ENCODE measurements at regions not wholly inside any gene's neighbourhood (a gene's known extent, or its start where the extent isn't known, plus 50 kb on each side); places are given as distances from the start of the nearest gene placed in this dataset.

DNA sequence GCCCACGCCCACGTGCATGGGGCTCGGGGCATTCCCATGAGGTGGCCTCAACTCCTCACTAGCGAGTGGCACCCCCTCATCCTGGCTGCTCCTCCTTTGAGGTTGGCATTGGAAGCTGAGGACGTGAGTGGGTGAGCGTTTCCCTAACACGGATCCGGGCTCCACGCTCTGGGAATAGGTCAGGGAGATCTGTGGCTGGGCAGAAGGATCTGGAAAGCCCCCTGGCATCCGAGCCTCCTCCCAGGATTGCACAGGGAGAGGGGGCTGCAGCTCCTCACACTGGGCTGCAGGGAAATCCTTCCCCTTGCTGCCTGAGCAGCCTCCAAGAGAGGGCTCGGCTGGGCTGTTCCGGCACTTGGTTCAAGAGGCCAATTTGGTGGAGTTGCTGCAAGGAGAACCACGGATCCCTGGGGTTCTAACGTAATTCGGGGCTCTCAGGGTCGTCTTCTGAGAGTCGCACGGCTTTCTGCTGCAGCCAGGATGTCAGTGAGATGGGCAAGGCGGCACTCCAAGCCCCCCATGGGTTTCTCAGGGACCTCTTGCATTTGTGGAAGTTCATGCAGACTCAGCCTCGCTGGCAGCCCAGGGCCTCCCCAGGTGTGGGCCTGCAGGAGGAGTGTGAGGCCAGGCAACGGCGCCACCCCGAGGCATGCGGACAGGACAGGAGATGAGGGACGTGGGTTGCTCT is 1119.0 kb downstream of the BRD1 start:
- Mint-ChIP-seq H3K27ac (no peak overlapping the region), H3K27me3 (no peaks in the 10 kb centered on the region), H3K4me1 (no peaks in the 10 kb centered on the region), H3K36me3 (no peaks in the 10 kb centered on the region), H3K4me3 (no peak overlapping the region), H3K9me3 (no peaks in the 10 kb centered on the region)
- DNase-seq (ENCODE audit: low spot score in 2 of 2) = no peak
- no peak for ATAC-seq (ENCODE audit: low read depth)

DNA sequence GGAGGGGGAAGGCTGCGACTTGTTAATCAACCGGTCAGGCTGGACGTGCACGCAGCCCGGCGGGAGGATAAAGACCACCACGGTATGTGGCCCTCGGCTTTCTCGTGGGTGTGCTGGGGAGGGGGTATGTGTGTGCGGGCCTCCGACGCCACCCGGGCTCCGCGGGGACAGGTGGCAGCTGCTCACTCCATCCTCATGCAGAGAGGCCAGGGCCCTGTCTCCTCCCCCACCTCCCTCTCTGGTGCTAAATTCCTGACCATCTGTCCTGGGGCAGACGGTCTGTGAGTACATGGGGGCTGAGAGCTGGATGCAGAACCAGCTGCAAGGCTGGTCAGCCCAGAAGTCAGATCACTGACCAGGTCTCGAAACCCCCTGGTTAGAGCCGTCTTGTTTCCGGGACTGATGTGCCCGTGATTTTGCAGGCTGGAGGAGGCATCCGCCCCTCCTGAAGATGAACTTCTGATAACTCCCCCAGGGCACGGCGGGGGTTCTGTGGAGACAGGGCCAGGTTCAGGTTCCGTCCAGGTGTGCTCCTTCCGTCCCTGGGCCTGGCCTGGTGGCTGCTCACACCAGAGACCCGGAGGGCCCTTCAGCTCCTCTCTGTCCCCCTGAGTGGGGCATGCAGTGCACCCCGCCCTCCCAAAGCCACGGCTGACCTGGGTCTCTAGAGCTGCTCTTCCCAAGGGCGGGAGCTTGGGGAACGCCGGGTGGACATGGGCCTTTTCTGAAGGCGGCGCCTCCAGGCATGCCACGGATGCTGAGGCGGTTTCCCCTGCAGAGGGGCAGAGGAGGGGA is 1119.7 kb downstream of the BRD1 start:
- no peak overlapping the region for H3K4me3 Mint-ChIP-seq
- no peak overlapping the region for H3K27ac Mint-ChIP-seq
- DNase-seq (ENCODE audit: low spot score in 2 of 2) = no peak
- no peaks in the 10 kb centered on the region for H3K9me3 Mint-ChIP-seq
- no peak for ATAC-seq (ENCODE audit: low read depth)
- no peaks in the 10 kb centered on the region for H3K4me1 Mint-ChIP-seq
- no peaks in the 10 kb centered on the region for H3K27me3 Mint-ChIP-seq
- H3K36me3 Mint-ChIP-seq = no peaks in the 10 kb centered on the region

DNA sequence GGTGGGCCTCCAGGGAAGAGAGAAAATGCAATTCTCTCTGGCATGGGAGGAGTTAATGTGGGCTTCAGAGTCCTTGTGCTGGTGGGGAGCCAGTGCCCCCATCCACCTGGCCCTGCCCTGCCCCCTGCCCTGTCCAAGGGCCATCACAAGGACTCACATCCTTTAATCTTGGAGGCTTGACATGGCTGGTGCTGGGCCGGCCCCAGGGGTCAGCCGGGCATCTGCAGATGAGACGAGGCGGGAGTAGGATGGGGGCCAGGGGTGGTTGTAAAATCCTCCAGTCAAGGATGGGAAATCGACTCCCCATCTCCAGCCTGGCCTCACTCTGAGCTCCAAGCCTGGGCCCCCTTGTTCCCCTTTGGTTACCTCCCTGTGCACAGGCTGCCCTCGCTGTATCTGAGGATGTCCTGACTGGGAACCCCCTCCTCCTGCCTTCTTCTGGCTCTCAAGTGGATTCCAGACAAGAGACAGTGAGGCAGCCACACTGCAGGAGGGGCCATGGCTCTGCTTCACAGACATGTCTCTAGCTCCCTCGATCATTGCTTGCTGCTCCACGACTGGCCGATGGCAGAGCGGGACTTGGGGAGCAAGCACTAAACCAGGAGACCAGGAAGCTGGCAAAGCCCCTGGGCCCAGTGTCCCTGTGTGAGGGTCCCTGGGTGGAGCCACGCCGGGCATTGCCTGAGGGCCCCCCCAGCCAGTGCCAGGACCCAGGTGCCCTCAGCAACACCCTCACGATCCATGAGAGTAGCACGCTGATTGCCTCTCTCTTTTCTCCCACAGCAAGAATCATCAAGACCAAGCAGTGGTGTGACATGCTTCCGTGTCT is 1120.5 kb downstream of the BRD1 start:
- DNase-seq (ENCODE audit: low spot score in 2 of 2) (no peak), ATAC-seq (ENCODE audit: low read depth) (no peak)
- Mint-ChIP-seq H3K4me3 (no peak overlapping the region), H3K27ac (no peak overlapping the region), H3K9me3 (no peaks in the 10 kb centered on the region), H3K36me3 (no peaks in the 10 kb centered on the region), H3K4me1 (no peaks in the 10 kb centered on the region), H3K27me3 (no peaks in the 10 kb centered on the region)

DNA sequence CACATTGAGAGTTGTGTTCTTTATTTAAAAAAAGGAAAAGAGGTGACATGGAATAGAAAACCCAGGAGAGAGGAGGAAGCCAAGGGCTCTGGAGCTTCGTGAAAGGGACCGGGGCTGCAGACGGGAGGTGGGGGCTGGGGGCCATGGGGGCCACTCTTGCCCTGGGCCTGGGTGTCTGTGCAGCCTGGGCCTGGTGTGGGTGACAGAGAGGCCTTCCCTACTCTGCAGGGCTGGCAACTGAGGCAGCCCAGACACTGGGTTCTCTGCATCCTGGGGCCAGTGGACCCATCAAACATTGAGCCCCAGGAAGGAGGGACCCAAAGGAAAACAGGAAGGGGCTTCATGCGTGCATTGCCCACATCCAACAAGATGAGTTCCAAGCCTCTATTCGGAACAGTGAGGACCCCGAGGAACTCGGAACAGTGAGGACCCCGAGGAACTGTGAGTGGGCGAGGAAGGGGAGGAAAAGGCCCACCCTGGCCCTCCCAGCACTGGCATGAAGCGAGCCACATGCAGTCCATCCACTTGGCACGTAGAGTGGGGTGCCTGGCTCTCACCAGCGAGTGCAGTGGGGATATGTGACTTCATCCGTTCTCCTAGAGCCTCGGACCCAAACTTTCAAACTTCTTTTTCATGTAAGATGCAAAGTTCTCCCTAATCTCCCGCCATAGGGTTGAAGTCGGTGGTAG is 1121.6 kb downstream of the BRD1 start:
- Mint-ChIP-seq H3K27me3 (no peaks in the 10 kb centered on the region), H3K36me3 (no peaks in the 10 kb centered on the region), H3K4me1 (no peaks in the 10 kb centered on the region), H3K9me3 (no peaks in the 10 kb centered on the region), H3K4me3 (no peak overlapping the region), H3K27ac (no peak overlapping the region)
- no peak for ATAC-seq (ENCODE audit: low read depth)
- no peak for DNase-seq (ENCODE audit: low spot score in 2 of 2)

DNA sequence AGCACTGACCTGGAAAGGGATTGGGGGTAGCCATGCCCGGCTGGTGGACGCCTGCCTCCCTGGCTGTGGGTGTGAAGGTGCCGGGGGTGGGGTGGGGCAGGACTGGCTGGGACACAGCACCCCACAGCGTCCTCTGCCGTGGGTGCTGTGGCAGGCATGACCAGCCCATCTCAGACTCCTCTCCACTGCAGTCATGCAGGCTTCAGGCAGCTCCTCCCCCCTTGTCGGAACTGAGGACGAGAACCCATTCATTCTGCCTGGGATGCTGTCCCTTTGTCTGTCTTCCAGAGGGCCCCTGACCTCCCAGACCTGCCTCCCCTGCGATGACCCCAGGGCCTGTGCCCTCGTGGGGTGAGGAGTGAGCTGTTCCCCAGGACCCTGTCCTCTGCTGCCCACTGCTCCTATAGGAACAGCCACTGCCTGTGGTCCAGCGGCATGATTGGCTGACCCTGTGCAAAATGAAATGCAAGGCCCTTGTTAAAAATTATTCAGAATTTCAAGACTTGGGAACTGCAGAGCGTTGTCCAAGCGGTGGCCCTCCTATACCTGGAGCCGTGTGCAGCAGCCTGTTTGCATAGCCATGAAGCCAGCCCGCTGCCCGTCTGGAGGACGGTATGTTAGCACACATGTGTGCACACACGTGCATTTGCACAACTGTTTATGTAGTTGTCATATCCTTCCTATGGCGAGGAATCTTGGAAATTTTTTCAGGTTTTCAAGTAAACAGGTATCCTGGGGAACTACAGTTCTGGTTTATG is 1122.3 kb downstream of the BRD1 start:
- no peaks in the 10 kb centered on the region for H3K36me3 Mint-ChIP-seq
- H3K4me1 Mint-ChIP-seq = no peaks in the 10 kb centered on the region
- ATAC-seq (ENCODE audit: low read depth) (no peak), DNase-seq (ENCODE audit: low spot score in 2 of 2) (no peak)
- H3K9me3 Mint-ChIP-seq = no peaks in the 10 kb centered on the region
- H3K27ac Mint-ChIP-seq = no peak overlapping the region
- no peaks in the 10 kb centered on the region for H3K27me3 Mint-ChIP-seq
- H3K4me3 Mint-ChIP-seq = no peak overlapping the region

DNA sequence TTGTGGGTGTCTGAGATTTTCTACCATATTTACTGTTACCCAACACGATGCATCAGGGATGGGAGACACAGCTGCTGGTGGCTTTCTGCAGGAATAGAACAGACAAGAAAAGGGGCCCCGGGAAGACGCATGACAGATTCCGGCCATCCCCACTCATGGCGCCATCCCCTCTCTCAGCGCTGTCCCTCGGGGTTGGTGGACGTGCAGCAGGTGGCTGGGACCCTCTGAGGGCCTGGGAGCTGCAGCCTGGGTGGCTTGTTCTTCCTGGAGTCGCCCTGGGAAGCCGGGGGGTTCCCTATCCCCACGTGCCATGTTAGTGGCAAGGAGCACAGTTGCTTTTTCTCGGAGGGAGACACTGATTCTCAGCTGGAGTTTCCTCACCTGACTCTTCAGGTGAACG is 1123.3 kb downstream of the BRD1 start:
- H3K4me1 Mint-ChIP-seq = no peaks in the 10 kb centered on the region
- H3K9me3 Mint-ChIP-seq = no peaks in the 10 kb centered on the region
- ATAC-seq (ENCODE audit: low read depth) = no peak
- H3K27me3 Mint-ChIP-seq = no peaks in the 10 kb centered on the region
- DNase-seq (ENCODE audit: low spot score in 2 of 2) = no peak
- no peak overlapping the region for H3K4me3 Mint-ChIP-seq
- H3K36me3 Mint-ChIP-seq = no peaks in the 10 kb centered on the region
- no peak overlapping the region for H3K27ac Mint-ChIP-seq

DNA sequence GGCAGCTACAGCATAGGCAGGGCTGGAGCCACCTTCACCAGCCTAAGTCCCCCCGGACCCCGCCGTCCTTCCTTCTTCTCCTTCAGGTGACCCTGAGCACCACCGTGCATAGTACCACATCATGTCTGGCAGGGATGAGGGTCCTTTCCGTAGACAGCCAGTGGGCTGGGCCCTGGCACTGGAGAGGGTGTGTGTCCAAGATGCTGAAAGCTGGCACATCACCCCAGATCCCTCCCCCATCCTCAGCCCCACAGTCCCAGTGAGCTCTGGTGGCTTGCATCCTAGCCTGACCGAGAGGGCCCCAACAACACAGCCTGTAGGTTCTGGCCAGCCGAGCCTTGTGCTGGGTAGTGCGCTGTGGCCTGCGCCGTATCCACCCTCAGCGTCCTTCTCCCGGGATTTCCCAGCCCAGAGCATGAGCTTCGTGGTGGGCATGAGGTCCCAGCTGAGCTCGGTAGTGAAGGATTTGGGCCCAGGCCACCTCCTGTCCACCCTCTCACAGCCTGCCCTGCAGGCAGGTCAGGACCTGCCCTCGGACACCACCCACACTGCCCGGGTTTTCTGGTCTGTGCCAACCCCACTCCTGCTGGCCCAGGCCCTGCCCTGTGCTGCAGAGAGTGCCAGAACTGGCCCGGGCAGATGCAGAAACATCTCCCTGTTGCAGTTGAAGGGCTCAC is 1124.3 kb downstream of the BRD1 start:
- Mint-ChIP-seq H3K36me3 (no peaks in the 10 kb centered on the region), H3K27ac (no peak overlapping the region), H3K9me3 (no peaks in the 10 kb centered on the region), H3K4me1 (no peaks in the 10 kb centered on the region), H3K4me3 (no peak overlapping the region), H3K27me3 (no peaks in the 10 kb centered on the region)
- no peak for DNase-seq (ENCODE audit: low spot score in 2 of 2)
- ATAC-seq (ENCODE audit: low read depth) = no peak

DNA sequence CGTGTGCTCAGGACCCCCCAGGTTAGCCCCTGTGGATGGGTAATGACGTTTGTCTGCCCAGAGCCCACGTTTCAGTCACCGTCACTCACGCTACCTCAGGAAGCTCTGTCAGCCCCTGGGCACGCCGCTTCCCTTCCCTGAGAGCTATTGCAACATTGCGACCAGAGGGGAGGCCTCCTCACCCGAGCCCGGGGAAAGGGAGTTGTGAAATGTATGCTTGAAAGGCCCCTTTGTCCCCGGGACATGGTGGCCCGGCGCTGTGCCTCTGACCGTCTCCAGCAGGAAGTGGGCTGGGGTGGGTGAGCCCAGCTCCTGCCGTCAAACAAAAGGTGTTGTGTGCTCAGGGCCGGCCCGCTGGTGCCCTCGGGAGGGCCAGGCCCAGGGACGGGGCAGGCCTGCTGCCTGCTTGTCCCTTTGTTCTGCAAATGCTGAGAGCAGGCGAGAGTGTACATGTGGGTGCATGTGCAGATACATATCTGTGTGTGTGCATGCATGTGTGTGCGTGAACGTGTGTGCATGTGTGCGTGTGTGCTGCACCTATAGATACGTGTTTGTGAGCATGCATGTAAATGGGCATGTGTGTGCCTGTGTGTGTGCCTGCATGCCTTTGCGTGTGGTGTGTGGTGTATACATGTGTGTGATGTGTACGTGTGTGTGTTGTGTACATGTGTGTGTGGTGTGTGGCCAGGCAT is 1125.0 kb downstream of the BRD1 start:
- ATAC-seq (ENCODE audit: low read depth) = no peak
- H3K9me3 Mint-ChIP-seq = no peaks in the 10 kb centered on the region
- no peak for DNase-seq (ENCODE audit: low spot score in 2 of 2)
- H3K4me1 Mint-ChIP-seq = no peaks in the 10 kb centered on the region
- H3K4me3 Mint-ChIP-seq = no peak overlapping the region
- no peaks in the 10 kb centered on the region for H3K36me3 Mint-ChIP-seq
- H3K27ac Mint-ChIP-seq = no peak overlapping the region
- no peaks in the 10 kb centered on the region for H3K27me3 Mint-ChIP-seq

DNA sequence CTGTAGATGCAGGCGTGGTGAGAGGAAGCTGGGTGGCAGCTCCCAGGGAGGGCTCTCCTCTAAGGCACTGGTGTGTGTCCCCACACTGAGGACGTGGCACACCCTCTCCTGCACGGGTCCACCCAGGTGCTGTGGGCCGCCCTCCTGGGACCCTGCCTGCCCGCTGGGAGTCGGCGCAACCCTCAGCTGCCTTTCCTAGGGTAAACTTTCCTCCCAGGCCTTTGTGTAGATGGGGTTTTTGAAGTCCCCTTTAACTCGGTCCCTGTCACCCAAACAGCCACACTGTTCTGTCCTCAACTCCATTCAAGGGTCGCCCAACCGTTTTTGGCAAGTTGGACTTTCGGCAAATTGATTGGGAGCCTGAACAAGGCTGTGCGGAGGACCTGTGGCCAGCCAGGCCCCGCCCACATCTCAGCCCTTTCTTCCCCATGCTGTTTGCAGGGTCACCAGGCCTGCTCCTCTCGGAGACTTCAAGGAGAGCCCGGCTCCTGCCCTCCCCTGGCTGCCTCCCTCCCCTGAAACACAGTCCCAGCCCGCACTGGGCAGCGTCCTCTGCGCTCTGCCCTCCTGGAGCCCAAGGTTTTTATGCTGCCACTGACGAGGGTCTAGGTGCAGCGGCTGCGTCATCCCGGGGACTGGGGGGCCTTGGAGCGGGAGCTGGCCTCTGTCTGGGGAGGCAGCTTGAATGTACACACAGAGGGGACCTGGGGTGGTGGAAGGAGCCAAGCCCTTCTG is 1126.2 kb downstream of the BRD1 start:
- no peak overlapping the region for H3K27ac Mint-ChIP-seq
- ATAC-seq (ENCODE audit: low read depth) (no peak), DNase-seq (ENCODE audit: low spot score in 2 of 2) (no peak)
- no peaks in the 10 kb centered on the region for H3K27me3 Mint-ChIP-seq
- H3K36me3 Mint-ChIP-seq = no peaks in the 10 kb centered on the region
- H3K4me3 Mint-ChIP-seq = no peak overlapping the region
- H3K4me1 Mint-ChIP-seq = no peaks in the 10 kb centered on the region
- no peaks in the 10 kb centered on the region for H3K9me3 Mint-ChIP-seq

DNA sequence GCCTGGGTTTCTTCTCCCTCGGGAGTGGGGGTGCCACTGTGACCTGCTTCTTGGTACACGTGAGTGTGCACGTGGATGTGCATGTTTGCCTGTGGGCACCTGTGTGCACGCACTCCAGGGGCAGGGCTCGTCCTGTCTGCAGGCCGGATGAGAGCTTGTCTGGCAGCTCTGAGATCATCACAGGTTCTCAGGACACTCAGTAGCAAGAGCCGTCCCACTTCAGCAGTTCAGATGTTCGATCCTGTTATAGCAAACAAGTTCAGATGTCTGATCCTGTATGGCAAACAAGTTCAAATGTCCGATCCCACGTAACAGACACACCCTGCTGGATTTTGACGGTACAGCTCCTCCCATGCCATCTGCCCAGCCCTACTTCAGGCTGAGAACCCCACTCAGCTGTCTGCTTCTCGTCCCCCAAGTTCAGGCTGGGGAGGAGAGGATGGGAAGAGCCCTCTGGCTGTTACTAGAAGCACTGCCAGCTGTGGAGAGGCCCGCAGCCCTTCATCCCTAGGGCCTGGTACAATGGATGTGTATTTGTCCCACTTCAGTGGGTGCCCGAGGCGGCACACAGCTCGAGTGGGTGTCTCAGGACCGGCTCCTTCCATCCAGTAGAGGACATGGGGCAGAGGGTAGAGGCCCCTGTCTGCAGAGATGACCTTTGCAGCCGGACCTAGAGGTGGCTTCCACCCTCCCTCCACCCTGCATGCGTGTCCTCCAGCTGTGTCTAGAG is 1126.9 kb downstream of the BRD1 start:
- Mint-ChIP-seq H3K4me3 (no peak overlapping the region), H3K4me1 (no peaks in the 10 kb centered on the region), H3K27ac (no peak overlapping the region), H3K27me3 (no peaks in the 10 kb centered on the region), H3K9me3 (no peaks in the 10 kb centered on the region), H3K36me3 (no peaks in the 10 kb centered on the region)
- ATAC-seq (ENCODE audit: low read depth) (no peak), DNase-seq (ENCODE audit: low spot score in 2 of 2) (no peak)

DNA sequence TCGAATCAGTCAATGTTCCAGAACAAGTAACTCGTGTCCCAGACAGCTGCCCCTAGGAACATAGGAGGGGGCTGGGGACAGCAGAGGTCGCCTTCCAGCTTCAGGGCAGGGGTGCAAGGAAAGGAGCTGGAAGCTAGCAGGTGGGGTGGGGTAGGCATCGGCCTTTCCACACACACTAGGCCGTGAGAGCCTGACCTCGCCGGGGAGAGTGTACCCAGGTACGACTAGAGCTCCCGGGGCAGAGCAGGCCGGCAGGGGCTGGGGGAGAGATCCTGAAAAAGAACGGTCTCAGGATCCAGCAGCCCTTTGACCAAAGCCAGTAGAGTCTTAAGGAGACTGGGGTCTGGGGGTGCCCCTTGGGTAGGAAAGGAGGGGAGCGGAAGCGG is 1127.5 kb downstream of the BRD1 start:
- DNase-seq (ENCODE audit: low spot score in 2 of 2) (no peak), ATAC-seq (ENCODE audit: low read depth) (no peak)
- Mint-ChIP-seq H3K27ac (no peak overlapping the region), H3K27me3 (no peaks in the 10 kb centered on the region), H3K4me1 (no peaks in the 10 kb centered on the region), H3K36me3 (no peaks in the 10 kb centered on the region), H3K4me3 (no peak overlapping the region), H3K9me3 (no peaks in the 10 kb centered on the region)

DNA sequence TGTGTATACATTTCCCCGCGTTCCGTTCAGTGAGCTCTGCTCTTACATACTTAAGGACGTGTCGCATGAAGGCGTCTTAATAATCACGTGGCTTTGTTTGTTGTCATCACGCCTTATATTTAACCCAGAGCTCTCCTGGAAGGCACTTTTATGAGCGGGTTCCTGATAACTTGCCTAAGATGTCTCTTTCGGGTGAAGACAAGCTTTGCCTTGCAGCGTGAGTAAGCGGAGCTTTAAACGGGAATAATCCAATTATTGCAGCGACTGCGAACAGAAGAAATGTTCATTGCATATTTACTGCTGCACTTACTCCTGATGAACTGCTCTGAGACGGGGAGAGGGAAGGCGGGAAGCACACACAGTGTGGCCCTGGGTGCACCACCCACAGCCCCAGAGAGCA is 1128.2 kb downstream of the BRD1 start:
- Mint-ChIP-seq H3K4me1 (no peaks in the 10 kb centered on the region), H3K4me3 (no peak overlapping the region), H3K27ac (no peak overlapping the region), H3K27me3 (no peaks in the 10 kb centered on the region), H3K9me3 (no peaks in the 10 kb centered on the region), H3K36me3 (no peaks in the 10 kb centered on the region)
- DNase-seq (ENCODE audit: low spot score in 2 of 2) (no peak), ATAC-seq (ENCODE audit: low read depth) (no peak)
